Spleen (tissue), 11 donors: ENCODE measurements at regions not wholly inside any gene's neighbourhood (a gene's known extent, or its start where the extent isn't known, plus 50 kb on each side); places are given as distances from the start of the nearest gene placed in this dataset.

Source experiments
- DNase-seq: peaks from one replicate; pipeline ENCODE4 v3.0.0-alpha.2; 2020
- H3K27ac ChIP-seq, 8 donors: fragments of 200-600 bp; sonication (generic) in 7 of 8; 1 replicate in 4 of 8; 2 replicates in 4 of 8; pipeline versions ENCODE4 v1.5.0 to v1.8.0; 2016 to 2021; ENCODE audit warnings: inconsistent platforms in 4 of 8, mild to moderate bottlenecking in 4 of 8, moderate library complexity in 1 of 8
- H3K27me3 ChIP-seq, 7 donors: fragments of 200-600 bp; sonication (generic) in 6 of 7; replicated peaks in 1 of 7; 1 replicate in 4 of 7; 2 replicates in 3 of 7; pipeline versions ENCODE4 v1.5.0 to v1.8.0; 2016 to 2021; ENCODE audit warnings: inconsistent platforms in 3 of 7, mild to moderate bottlenecking in 1 of 7
- H3K36me3 ChIP-seq, 6 donors: fragments of 200-600 bp; sonication (generic) in 5 of 6; 1 replicate in 4 of 6; 2 replicates in 2 of 6; pipeline versions ENCODE4 v1.5.0 to v1.8.0; 2016 to 2021; ENCODE audit warnings: inconsistent platforms in 2 of 6
- H3K4me1 ChIP-seq, 6 donors: fragments of 200-600 bp; sonication (generic) in 5 of 6; 1 replicate in 3 of 6; 2 replicates in 3 of 6; pipeline versions ENCODE4 v1.5.0 to v1.8.0; 2016 to 2021; ENCODE audit warnings: inconsistent platforms in 3 of 6
- H3K4me3 ChIP-seq, 8 donors: fragments of 200-600 bp; sonication (generic) in 7 of 8; 1 replicate in 4 of 8; 2 replicates in 4 of 8; pipeline versions ENCODE4 v1.5.0 to v1.8.0; 2016 to 2021; ENCODE audit warnings: inconsistent platforms in 4 of 8, mild to moderate bottlenecking in 4 of 8, moderate library complexity in 2 of 8
- H3K9me3 ChIP-seq, 8 donors: fragments of 200-600 bp; sonication (generic) in 7 of 8; 1 replicate in 4 of 8; 2 replicates in 4 of 8; pipeline versions ENCODE4 v1.5.0 to v1.8.0; 2016 to 2021; ENCODE audit warnings: inconsistent platforms in 4 of 8
- CTCF ChIP-seq, 11 experiments: fragments of 200-600 bp in 7 of 11; fragments of 450-650 bp in 4 of 11; sonication (generic) in 4 of 11; IDR thresholded peaks in 8 of 11; conservative IDR thresholded peaks in 3 of 11; 1 replicate in 7 of 11; 2 replicates in 4 of 11; pipeline versions ENCODE4 v1.4.0 to v1.8.0; 2016 to 2021; ENCODE audit warnings: antibody characterized with exemption in 11 of 11, inconsistent platforms in 4 of 11, mild to moderate bottlenecking in 1 of 11
- POLR2A ChIP-seq, 3 donors: fragments of 450-650 bp; IDR thresholded peaks; one replicate each; pipeline ENCODE4 v1.5.1; 2017; ENCODE audit warnings: antibody characterized with exemption in 3 of 3, mild to moderate bottlenecking in 1 of 3
- POLR2AphosphoS5 ChIP-seq, 3 donors: sonication (generic); formaldehyde crosslinking; IDR thresholded peaks; one replicate each; pipeline ENCODE4 v1.5.1; 2017; ENCODE audit warnings: antibody characterized with exemption in 3 of 3
- WGBS, 5 donors: extraction: QIAGEN DNeasy Blood & Tissue Kit in 3 of 5; methylation state at CpG; one replicate each; pipeline versions ENCODE4 v1.1.5 to v1.1.7; 2013 to 2018; 5-methylcytosine and 5-hydroxymethylcytosine counted together
- intact Hi-C: fragments of 100-400 bp; cut with DNase I; formaldehyde crosslinking; loops from one replicate; pipeline ENCODE4 v1.15.0; 2023; ENCODE audit warnings: low total_unique reads
- donor health status: healthy with polysubstance abuse.
- donor health status: DM: no; HTN: no; CAD: no; lungs with moderate emphysema.
- donor health status: DM: no; HTN: no; CAD: no.
- donor health status: Bipolar disorder and iron deficiency.
- donor health status: healthy.
- donor health status: DM: no; HTN: no; CAD: no.
- donor health status: DM: yes; HTN: yes; CAD: no.

GRCh38 chr6:26225848-26226578 lies 138.8 kb downstream of the HFE start:
- Histone ChIP-seq H3K36me3 (peaks cover 0 to 12% (median 1%) of the 10 kb centered on the region in 6 donors), H3K9me3 (peaks cover 0 to 18% (median 13%) of the 10 kb centered on the region in 8 donors), H3K27ac (peak overlapping the region in 4 of 8 donors; percentile 87 to 95 (median 90)), H3K4me1 (peaks cover 4 to 43% (median 13%) of the 10 kb centered on the region in 6 donors), H3K4me3 (peak overlapping the region in 1 of 8 donors; percentile 76), H3K27me3 (no peaks in the 10 kb centered on the region)
- no peak for TF ChIP-seq POLR2A (IDR thresholded peaks at IDR 0.05)
- no peak for TF ChIP-seq POLR2AphosphoS5 (IDR thresholded peaks at IDR 0.05)
- TF ChIP-seq CTCF (IDR thresholded peaks at IDR 0.05 in 8 of 11, conservative IDR thresholded peaks at IDR 0.05 in 3 of 11): no peak
- DNase-seq: no peak
- intact Hi-C loops: no loop called here
- 82 to 91% (median 87%) methylated on average over 28 of the region's 28 CpGs for WGBS, 5 donors

- whole genome bisulfite sequencing, 5 donors: 91 to 95% (median 93%) methylated on average over 3 of the region's 3 CpGs
- intact Hi-C loops: no loop called here
- H3K9me3 ChIP-seq: peaks cover 0 to 18% (median 13%) of the 10 kb centered on the region in 8 donors
These were observed 138.4 kb upstream of the BTN3A2 start for GRCh38 chr6:26226579-26226967.

GRCh38 chr6:26230351-26230750 lies 134.6 kb upstream of the BTN3A2 start:
- peaks cover 0 to 50% (median 28%) of the 10 kb centered on the region in 6 donors for H3K4me1 ChIP-seq
- peaks cover 0 to 13% (median 7%) of the 10 kb centered on the region in 8 donors for H3K9me3 ChIP-seq
- no peak for DNase-seq
- H3K27me3 ChIP-seq: no peaks in the 10 kb centered on the region
- H3K27ac ChIP-seq: peak overlapping the region in 7 of 8 donors; percentile 18 to 99 (median 71)
- TF ChIP-seq POLR2A (IDR thresholded peaks at IDR 0.05) (no peak), CTCF (IDR thresholded peaks at IDR 0.05 in 8 of 11, conservative IDR thresholded peaks at IDR 0.05 in 3 of 11) (no peak), POLR2AphosphoS5 (IDR thresholded peaks at IDR 0.05) (no peak)
- no peak overlapping the region for H3K4me3 ChIP-seq
- 64 to 85% (median 79%) methylated on average over 5 of the region's 5 CpGs for WGBS, 5 donors
- peaks cover 0 to 7% (median under 1%) of the 10 kb centered on the region in 6 donors for H3K36me3 ChIP-seq
- intact Hi-C loops: no loop called here

More at GRCh38 chr6:26226579-26226967, 138.4 kb upstream of the BTN3A2 start:
- no peaks in the 10 kb centered on the region for H3K27me3 ChIP-seq
- TF ChIP-seq POLR2A (IDR thresholded peaks at IDR 0.05) (no peak), POLR2AphosphoS5 (IDR thresholded peaks at IDR 0.05) (no peak), CTCF (IDR thresholded peaks at IDR 0.05 in 8 of 11, conservative IDR thresholded peaks at IDR 0.05 in 3 of 11) (no peak)
- no peak for DNase-seq
- peak overlapping the region in 1 of 8 donors; percentile 15 for H3K27ac ChIP-seq
- H3K36me3 ChIP-seq: peaks cover 0 to 12% (median 1%) of the 10 kb centered on the region in 6 donors
- H3K4me1 ChIP-seq: peaks cover 4 to 43% (median 13%) of the 10 kb centered on the region in 6 donors
- H3K4me3 ChIP-seq: no peak overlapping the region

GRCh38 chr6:26231006-26231587 lies 133.9 kb upstream of the BTN3A2 start:
- H3K4me1 ChIP-seq: peaks cover 0 to 53% (median 33%) of the 10 kb centered on the region in 6 donors
- no peaks in the 10 kb centered on the region for H3K36me3 ChIP-seq
- intact Hi-C loops: no loop called here
- peak overlapping the region in 7 of 8 donors; percentile 18 to 99 (median 71) for H3K27ac ChIP-seq
- DNase-seq: no peak
- 91 to 98% (median 95%) methylated on average over 5 of the region's 5 CpGs for WGBS, 5 donors
- no peak overlapping the region for H3K4me3 ChIP-seq
- no peak for TF ChIP-seq POLR2AphosphoS5 (IDR thresholded peaks at IDR 0.05)
- no peak for TF ChIP-seq POLR2A (IDR thresholded peaks at IDR 0.05)
- no peak for TF ChIP-seq CTCF (IDR thresholded peaks at IDR 0.05 in 8 of 11, conservative IDR thresholded peaks at IDR 0.05 in 3 of 11)
- peaks cover 0 to 6% (median 0%) of the 10 kb centered on the region in 8 donors for H3K9me3 ChIP-seq
- H3K27me3 ChIP-seq: no peaks in the 10 kb centered on the region
